Testis (tissue), 2 donors: ENCODE measurements at regions not wholly inside any gene's neighbourhood (a gene's known extent, or its start where the extent isn't known, plus 50 kb on each side); places are given as distances from the start of the nearest gene placed in this dataset.

ENCODE experiments used
- DNase-seq: peaks from one replicate; pipeline ENCODE4 v3.0.0-alpha.2; 2019
- H3K27ac ChIP-seq, 2 donors: fragments of 200-600 bp; sonication (generic); one replicate each; pipeline ENCODE4 v1.5.1; 2019
- H3K27me3 ChIP-seq: fragments of 200-600 bp; sonication (generic); one replicate; pipeline ENCODE4 v1.5.1; 2019
- H3K36me3 ChIP-seq: fragments of 200-600 bp; sonication (generic); one replicate; pipeline ENCODE4 v1.5.1; 2017; ENCODE audit warnings: low read depth; ENCODE audit errors: missing control alignments
- H3K4me1 ChIP-seq: fragments of 200-600 bp; sonication (generic); one replicate; pipeline ENCODE4 v1.5.1; 2019
- H3K4me3 ChIP-seq, 2 donors: fragments of 200-600 bp; sonication (generic); one replicate each; pipeline ENCODE4 v1.5.1; 2017 to 2019
- H3K9me3 ChIP-seq: fragments of 200-600 bp; sonication (generic); one replicate; pipeline ENCODE4 v1.5.1; 2017
- CTCF ChIP-seq, 3 experiments: fragments of 450-650 bp in 2 of 3; fragments of 200-600 bp in 1 of 3; sonication (generic) in 1 of 3; IDR thresholded peaks; one replicate each; pipeline ENCODE4 v1.5.1; 2016 to 2019; ENCODE audit warnings: antibody characterized with exemption in 3 of 3, mild to moderate bottlenecking in 2 of 3, moderate library complexity in 1 of 3
- POLR2A ChIP-seq: fragments of 450-650 bp; IDR thresholded peaks from one replicate; pipeline ENCODE4 v1.6.1; 2017; ENCODE audit warnings: antibody characterized with exemption, mild to moderate bottlenecking, moderate library complexity
- WGBS, 2 donors: methylation state at CpG; one replicate each; pipeline ENCODE4 v1.1.5; 2018; 5-methylcytosine and 5-hydroxymethylcytosine counted together
- intact Hi-C: fragments of 100-400 bp; cut with DNase I; formaldehyde crosslinking; loops from one replicate; pipeline ENCODE4 v1.15.1; 2023; ENCODE audit warnings: low total_unique reads

- no peak for TF ChIP-seq CTCF (IDR thresholded peaks at IDR 0.05)
- TF ChIP-seq POLR2A = no peak
- no peaks in the 10 kb centered on the region for H3K36me3 ChIP-seq
- no peak overlapping the region for H3K4me3 ChIP-seq
- intact Hi-C loops = no loop called here
- DNase-seq = no peak
- WGBS, 2 donors = 73 to 96% methylated on average over 1 of the region's 1 CpG
- no peaks in the 10 kb centered on the region for H3K9me3 ChIP-seq
- H3K27me3 ChIP-seq = no peaks in the 10 kb centered on the region
- H3K4me1 ChIP-seq = no peaks in the 10 kb centered on the region
- no peak overlapping the region for H3K27ac ChIP-seq
These were observed 302.9 kb upstream of the MBL2 start for GRCh38 chr10:53075469-53075868.

- H3K9me3 ChIP-seq = no peaks in the 10 kb centered on the region
- no peak for DNase-seq
- H3K4me1 ChIP-seq = no peaks in the 10 kb centered on the region
- H3K36me3 ChIP-seq = no peaks in the 10 kb centered on the region
- intact Hi-C loops = no loop called here
- TF ChIP-seq POLR2A = no peak
- TF ChIP-seq CTCF (IDR thresholded peaks at IDR 0.05) = no peak
- WGBS, 2 donors = 68 to 90% methylated on average over 2 of the region's 2 CpGs
- H3K27me3 ChIP-seq = no peaks in the 10 kb centered on the region
- no peak overlapping the region for H3K27ac ChIP-seq
- no peak overlapping the region for H3K4me3 ChIP-seq
These were observed 299.6 kb upstream of the MBL2 start for GRCh38 chr10:53072144-53072543.

- Histone ChIP-seq H3K4me1 (no peaks in the 10 kb centered on the region), H3K9me3 (no peaks in the 10 kb centered on the region), H3K36me3 (no peaks in the 10 kb centered on the region), H3K4me3 (no peak overlapping the region), H3K27me3 (no peaks in the 10 kb centered on the region), H3K27ac (no peak overlapping the region)
- 46 to 56% methylated on average over 4 of the region's 4 CpGs for WGBS, 2 donors
- intact Hi-C loops = no loop called here
- no peak for DNase-seq
- TF ChIP-seq CTCF (IDR thresholded peaks at IDR 0.05) = no peak
- TF ChIP-seq POLR2A = no peak
These were observed 299.0 kb upstream of the MBL2 start for GRCh38 chr10:53071505-53072125.

- intact Hi-C loops = no loop called here
- no peak for DNase-seq
- H3K4me1 ChIP-seq = no peaks in the 10 kb centered on the region
- H3K9me3 ChIP-seq = no peaks in the 10 kb centered on the region
- no peak overlapping the region for H3K4me3 ChIP-seq
- TF ChIP-seq CTCF (IDR thresholded peaks at IDR 0.05) = no peak
- TF ChIP-seq POLR2A = no peak
- no peaks in the 10 kb centered on the region for H3K36me3 ChIP-seq
- H3K27me3 ChIP-seq = no peaks in the 10 kb centered on the region
- H3K27ac ChIP-seq = no peak overlapping the region
These were observed 296.4 kb upstream of the MBL2 start for GRCh38 chr10:53069013-53069412.

- no peaks in the 10 kb centered on the region for H3K27me3 ChIP-seq
- WGBS, 2 donors = 25% methylated on average over 2 of the region's 2 CpGs
- intact Hi-C loops = no loop called here
- TF ChIP-seq POLR2A (no peak), CTCF (IDR thresholded peaks at IDR 0.05) (no peak)
- H3K4me1 ChIP-seq = no peaks in the 10 kb centered on the region
- no peaks in the 10 kb centered on the region for H3K36me3 ChIP-seq
- H3K27ac ChIP-seq = no peak overlapping the region
- no peak overlapping the region for H3K4me3 ChIP-seq
- H3K9me3 ChIP-seq = no peaks in the 10 kb centered on the region
- no peak for DNase-seq
These were observed 292.0 kb upstream of the MBL2 start for GRCh38 chr10:53064614-53065013.
